AG08395 (cell line): ENCODE measurements at regions not wholly inside any gene's neighbourhood (a gene's known extent, or its start where the extent isn't known, plus 50 kb on each side); places are given as distances from the start of the nearest gene placed in this dataset.
A peak's percentile ranks its signal among the peaks of the same experiment; 100 is the strongest.

Source experiments
- DNase-seq: peaks from one replicate; pipeline ENCODE4 v3.0.0; 2012; ENCODE audit warnings: mixed read lengths, low spot score

- DNase-seq, result no peak
Measured at GRCh38 chr4:54359919-54360650, 131.0 kb downstream of the PDGFRA start.

GRCh38 chr4:54363037-54363436 is 133.9 kb downstream of the PDGFRA start:
- no peak for DNase-seq

GRCh38 chr4:54365691-54366090 is 136.6 kb downstream of the PDGFRA start:
- no peak for DNase-seq

GRCh38 chr4:54367059-54367458 is 138.0 kb downstream of the PDGFRA start:
- DNase-seq, result no peak

- no peak for DNase-seq
Measured at GRCh38 chr4:54368281-54369265, 139.5 kb downstream of the PDGFRA start.

GRCh38 chr4:54371173-54371572 is 142.1 kb downstream of the PDGFRA start:
- no peak for DNase-seq

- DNase-seq, result no peak
Measured at GRCh38 chr4:54372951-54373350, 143.9 kb downstream of the PDGFRA start.

- DNase-seq, result no peak
Measured at GRCh38 chr4:54373718-54374210, 144.7 kb downstream of the PDGFRA start.

GRCh38 chr4:54378461-54378860 is 149.4 kb downstream of the PDGFRA start:
- DNase-seq, result no peak

GRCh38 chr4:54384152-54384551 is 155.1 kb downstream of the PDGFRA start:
- DNase-seq, result no peak

GRCh38 chr4:54384563-54384962 is 155.5 kb downstream of the PDGFRA start:
- peak; percentile 62 for DNase-seq

- no peak for DNase-seq
Measured at GRCh38 chr4:54386042-54386669, 157.1 kb downstream of the PDGFRA start.

GRCh38 chr4:54386693-54387092 is 157.6 kb downstream of the PDGFRA start:
- no peak for DNase-seq

- DNase-seq, result no peak
Measured at GRCh38 chr4:54390670-54391069, 161.6 kb downstream of the PDGFRA start.

- no peak for DNase-seq
Measured at GRCh38 chr4:54391104-54391503, 162.0 kb downstream of the PDGFRA start.

- no peak for DNase-seq
Measured at GRCh38 chr4:54392479-54392878, 163.4 kb downstream of the PDGFRA start.

GRCh38 chr4:54393243-54393642 is 164.2 kb downstream of the PDGFRA start:
- DNase-seq, result no peak

GRCh38 chr4:54395013-54395527 is 166.0 kb downstream of the PDGFRA start:
- no peak for DNase-seq

- no peak for DNase-seq
Measured at GRCh38 chr4:54400188-54400587, 171.1 kb downstream of the PDGFRA start.

GRCh38 chr4:54400802-54401201 is 171.7 kb downstream of the PDGFRA start:
- DNase-seq, result peak; percentile 86

GRCh38 chr4:54402880-54403480 is 173.9 kb downstream of the PDGFRA start:
- no peak for DNase-seq
